HG03097 (cell line): ENCODE measurements at regions not wholly inside any gene's neighbourhood (a gene's known extent, or its start where the extent isn't known, plus 50 kb on each side); places are given as distances from the start of the nearest gene placed in this dataset.
"Not testable (repeated sequence)": the region's sequence is repeated elsewhere in the genome, so short reads cannot be mapped to it uniquely, and the experiment has no call there.

ENCODE experiments used
- ATAC-seq: cut with Tn5 transposase; IDR thresholded peaks from one replicate; pipeline ENCODE4 v1.9.1; 2021; ENCODE audit not compliant: unreplicated experiment, low FRiP score

GRCh38 chr5:66234241-66234640, 90.1 kb downstream of the SREK1 start:
- ATAC-seq, result no peak

GRCh38 chr5:66238435-66238834, 94.3 kb downstream of the SREK1 start:
- ATAC-seq, result no peak

GRCh38 chr5:66239034-66239433, 94.9 kb downstream of the SREK1 start:
- ATAC-seq, result no peak

- no peak for ATAC-seq
Measured at GRCh38 chr5:66241136-66241825, 97.2 kb downstream of the SREK1 start.

GRCh38 chr5:66242050-66242715, 98.1 kb downstream of the SREK1 start:
- no peak for ATAC-seq

GRCh38 chr5:66246608-66247007, 102.5 kb downstream of the SREK1 start:
- ATAC-seq, result no peak

- no peak for ATAC-seq
Measured at GRCh38 chr5:66247176-66247960, 103.3 kb downstream of the SREK1 start.

GRCh38 chr5:66248874-66249273, 104.8 kb downstream of the SREK1 start:
- ATAC-seq, result no peak

GRCh38 chr5:66249920-66250319, 105.8 kb downstream of the SREK1 start:
- no peak for ATAC-seq

- ATAC-seq, result no peak
Measured at GRCh38 chr5:66252849-66253248, 108.7 kb downstream of the SREK1 start.

- ATAC-seq, result no peak
Measured at GRCh38 chr5:66255714-66256113, 111.6 kb downstream of the SREK1 start.

GRCh38 chr5:66273121-66273520, 129.0 kb downstream of the SREK1 start:
- no peak for ATAC-seq

GRCh38 chr5:66276986-66277385, 132.9 kb downstream of the SREK1 start:
- ATAC-seq, result no peak

- no peak for ATAC-seq
Measured at GRCh38 chr5:66277981-66278380, 133.9 kb downstream of the SREK1 start.

- ATAC-seq, result no peak
Measured at GRCh38 chr5:66281294-66281693, 137.2 kb downstream of the SREK1 start.

- no peak for ATAC-seq
Measured at GRCh38 chr5:66284588-66285342, 140.7 kb downstream of the SREK1 start.

- ATAC-seq, result no peak
Measured at GRCh38 chr5:66285343-66285922, 141.3 kb downstream of the SREK1 start.

GRCh38 chr5:66291771-66292170, 147.7 kb downstream of the SREK1 start:
- ATAC-seq, result no peak

GRCh38 chr5:66293851-66294250, 149.8 kb downstream of the SREK1 start:
- ATAC-seq, result not testable (repeated sequence)

GRCh38 chr5:66299463-66299862, 155.4 kb downstream of the SREK1 start:
- ATAC-seq, result no peak
